IPS-18a (cell line): ENCODE measurements at regions not wholly inside any gene's neighbourhood (a gene's known extent, or its start where the extent isn't known, plus 50 kb on each side); places are given as distances from the start of the nearest gene placed in this dataset.

Experiments
- H3K27ac ChIP-seq: one replicate; pipeline ENCODE4 v1.5.1; 2013; ENCODE audit warnings: low read length
- H3K27me3 ChIP-seq: one replicate; pipeline ENCODE4 v1.6.1; 2013; ENCODE audit warnings: mild to moderate bottlenecking, low read length; ENCODE audit not compliant: control insufficient read depth, insufficient read depth
- H3K36me3 ChIP-seq: one replicate; pipeline ENCODE4 v1.6.1; 2013; ENCODE audit warnings: low read depth, low read length; ENCODE audit not compliant: control insufficient read depth
- H3K4me1 ChIP-seq: one replicate; pipeline ENCODE4 v1.6.1; 2013; ENCODE audit warnings: low read depth, low read length; ENCODE audit not compliant: control insufficient read depth
- H3K4me3 ChIP-seq: one replicate; pipeline ENCODE4 v1.5.1; 2013; ENCODE audit warnings: low read length
- H3K9ac ChIP-seq: one replicate; pipeline ENCODE4 v1.6.1; 2013; ENCODE audit warnings: mild to moderate bottlenecking, low read length, moderate library complexity
- H3K9me3 ChIP-seq: one replicate; pipeline ENCODE4 v1.6.1; 2013; ENCODE audit warnings: low read depth, low read length; ENCODE audit not compliant: control insufficient read depth

DNA sequence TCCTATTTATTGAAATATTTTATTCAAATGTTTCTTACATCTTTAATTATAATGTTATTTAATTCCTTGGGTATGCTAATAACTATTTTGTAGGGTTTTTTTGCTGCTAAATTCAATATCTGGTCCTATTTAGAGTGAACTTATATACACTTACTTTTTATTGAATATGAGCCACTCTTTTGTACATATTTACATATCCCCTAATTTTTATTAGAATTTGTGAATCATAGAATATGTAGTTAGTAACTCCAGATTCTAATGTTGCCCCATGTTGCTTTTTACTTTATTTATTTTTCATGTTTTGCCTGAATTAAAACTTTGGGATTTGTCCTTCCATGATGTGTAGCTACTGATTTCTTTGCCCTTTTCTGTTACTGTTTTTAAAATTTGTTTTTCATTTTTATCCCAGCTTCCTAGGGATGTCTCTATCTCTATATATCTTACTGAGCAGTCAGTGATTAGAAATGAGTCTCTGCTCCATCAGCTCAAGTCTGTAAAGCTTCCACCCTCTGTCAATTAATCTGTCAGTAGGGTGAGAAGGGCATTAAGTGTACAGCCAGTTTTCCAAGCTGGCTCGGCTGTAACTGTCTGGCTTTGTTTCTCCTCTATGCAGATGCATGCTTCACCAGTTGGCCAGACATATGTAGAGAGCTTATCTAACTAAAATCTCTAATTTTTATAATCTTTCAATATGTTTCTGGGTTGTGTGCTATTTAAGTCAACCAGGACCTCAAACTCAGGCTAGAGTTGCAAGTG lies 256.9 kb downstream of the CDH19 start:
- Histone ChIP-seq H3K27me3 (no peaks in the 10 kb centered on the region), H3K4me1 (no peaks in the 10 kb centered on the region), H3K9ac (no peak overlapping the region), H3K9me3 (no peaks in the 10 kb centered on the region), H3K36me3 (no peaks in the 10 kb centered on the region), H3K27ac (no peak overlapping the region), H3K4me3 (no peak overlapping the region)

DNA sequence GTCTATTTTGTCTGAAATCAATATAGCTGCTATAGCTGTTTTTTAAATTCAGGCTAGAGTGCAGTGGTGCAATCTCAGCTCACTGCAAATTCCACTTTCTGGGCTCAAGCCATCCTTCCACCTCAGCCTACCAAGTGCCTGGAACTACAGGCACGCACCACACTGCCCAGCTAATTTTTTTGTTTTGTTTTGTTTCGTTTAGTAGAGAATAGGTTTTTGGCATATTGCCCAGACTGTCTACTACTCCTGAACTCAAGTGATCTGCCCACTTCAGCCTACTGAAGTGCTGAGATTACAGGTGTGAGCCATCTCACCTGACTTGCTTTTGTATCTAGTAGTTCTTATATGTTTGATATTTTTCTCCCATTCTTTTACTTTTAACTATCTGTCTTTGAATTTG lies 259.7 kb downstream of the CDH19 start:
- H3K9ac ChIP-seq: no peak overlapping the region
- no peaks in the 10 kb centered on the region for H3K27me3 ChIP-seq
- no peak overlapping the region for H3K27ac ChIP-seq
- no peaks in the 10 kb centered on the region for H3K9me3 ChIP-seq
- no peaks in the 10 kb centered on the region for H3K36me3 ChIP-seq
- H3K4me3 ChIP-seq: no peak overlapping the region
- H3K4me1 ChIP-seq: no peaks in the 10 kb centered on the region

GRCh38 chr18:66342577-66342976 lies 261.3 kb downstream of the CDH19 start:
- no peaks in the 10 kb centered on the region for H3K4me1 ChIP-seq
- no peak overlapping the region for H3K9ac ChIP-seq
- H3K27ac ChIP-seq: no peak overlapping the region
- no peaks in the 10 kb centered on the region for H3K9me3 ChIP-seq
- H3K36me3 ChIP-seq: no peaks in the 10 kb centered on the region
- no peak overlapping the region for H3K4me3 ChIP-seq
- H3K27me3 ChIP-seq: no peaks in the 10 kb centered on the region

DNA sequence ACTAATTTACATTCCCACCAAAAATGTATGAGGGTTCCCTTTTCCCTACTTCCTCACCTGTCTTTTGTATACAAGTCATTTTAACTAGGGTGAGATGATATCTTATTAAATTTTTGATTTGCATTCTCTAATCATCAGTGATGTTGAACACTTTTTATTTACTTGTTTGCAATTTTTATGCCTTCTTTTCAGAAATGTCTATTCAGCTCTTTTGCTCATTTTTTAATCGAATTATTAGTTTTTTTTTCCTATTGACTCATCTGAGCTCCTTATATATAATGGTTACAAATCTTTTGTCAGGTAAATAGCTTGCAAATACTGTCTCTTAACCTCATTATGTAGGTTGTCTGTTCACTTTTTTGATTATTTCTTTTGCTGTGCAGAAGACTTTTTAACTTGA lies 269.4 kb downstream of the CDH19 start:
- H3K9me3 ChIP-seq: no peaks in the 10 kb centered on the region
- H3K27ac ChIP-seq: no peak overlapping the region
- no peak overlapping the region for H3K9ac ChIP-seq
- no peaks in the 10 kb centered on the region for H3K4me1 ChIP-seq
- H3K36me3 ChIP-seq: no peaks in the 10 kb centered on the region
- no peaks in the 10 kb centered on the region for H3K27me3 ChIP-seq
- H3K4me3 ChIP-seq: no peak overlapping the region

GRCh38 chr18:66329716-66330115 lies 274.2 kb downstream of the CDH19 start:
- Histone ChIP-seq H3K4me1 (peaks cover 11% of the 10 kb centered on the region), H3K36me3 (no peaks in the 10 kb centered on the region), H3K9me3 (no peaks in the 10 kb centered on the region), H3K27ac (no peak overlapping the region), H3K4me3 (no peak overlapping the region), H3K9ac (no peak overlapping the region), H3K27me3 (no peaks in the 10 kb centered on the region)

DNA sequence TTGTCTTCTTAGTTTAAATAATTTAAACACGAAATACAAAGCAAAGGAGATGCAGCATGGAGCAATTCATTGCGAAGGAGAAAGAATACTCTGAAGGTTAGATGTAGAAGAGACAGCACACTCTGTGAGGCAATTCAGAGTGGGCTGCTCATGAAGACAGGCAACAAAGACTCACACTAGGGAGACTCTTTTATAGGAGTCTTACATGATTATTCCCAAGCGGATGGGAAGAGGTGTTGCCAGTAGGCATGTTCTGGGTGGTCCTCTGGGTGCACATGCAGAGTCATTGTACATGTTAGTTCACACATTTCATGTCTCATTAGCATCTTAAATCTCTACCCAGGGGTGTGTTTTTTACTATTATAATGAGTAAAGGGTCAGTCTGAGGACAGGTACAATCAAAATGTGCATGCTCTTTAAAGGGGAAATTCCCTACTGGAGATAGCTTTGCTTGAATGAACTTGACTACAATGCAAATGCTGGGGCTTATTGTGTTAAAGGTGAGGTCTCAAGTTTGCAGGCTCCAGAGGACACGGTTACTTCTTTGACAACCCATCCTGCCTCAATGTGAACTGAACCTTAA lies 275.5 kb downstream of the CDH19 start:
- peaks cover 11% of the 10 kb centered on the region for H3K4me1 ChIP-seq

DNA sequence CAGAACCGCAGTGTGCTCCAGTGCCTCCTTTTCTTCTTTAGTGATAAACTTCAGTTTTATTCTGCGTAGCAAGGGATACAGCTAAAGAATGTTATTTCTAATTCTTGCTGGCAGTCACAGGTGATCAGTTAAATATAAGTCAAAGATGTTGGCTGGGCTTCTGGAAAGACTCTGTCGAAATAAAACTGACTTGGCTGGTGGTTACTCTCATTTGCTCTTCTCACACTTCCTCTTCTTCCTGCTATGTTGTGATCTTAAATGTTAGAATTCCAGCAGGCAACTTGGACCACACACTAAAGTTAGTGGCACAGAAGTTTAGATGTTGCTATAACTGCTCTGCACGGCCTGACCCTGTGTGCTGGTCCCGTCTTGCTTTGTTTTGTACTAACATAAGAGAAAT lies 278.6 kb downstream of the CDH19 start:
- H3K4me3 ChIP-seq: no peak overlapping the region
- no peaks in the 10 kb centered on the region for H3K9me3 ChIP-seq
- H3K9ac ChIP-seq: no peak overlapping the region
- peaks cover 11% of the 10 kb centered on the region for H3K4me1 ChIP-seq
- H3K27me3 ChIP-seq: no peaks in the 10 kb centered on the region
- no peaks in the 10 kb centered on the region for H3K36me3 ChIP-seq
- H3K27ac ChIP-seq: no peak overlapping the region

More for the DNA sequence above, 275.5 kb downstream of the CDH19 start:
- Histone ChIP-seq H3K27ac (no peak overlapping the region), H3K4me3 (no peak overlapping the region), H3K36me3 (no peaks in the 10 kb centered on the region), H3K9me3 (no peaks in the 10 kb centered on the region), H3K9ac (no peak overlapping the region), H3K27me3 (no peaks in the 10 kb centered on the region)

DNA sequence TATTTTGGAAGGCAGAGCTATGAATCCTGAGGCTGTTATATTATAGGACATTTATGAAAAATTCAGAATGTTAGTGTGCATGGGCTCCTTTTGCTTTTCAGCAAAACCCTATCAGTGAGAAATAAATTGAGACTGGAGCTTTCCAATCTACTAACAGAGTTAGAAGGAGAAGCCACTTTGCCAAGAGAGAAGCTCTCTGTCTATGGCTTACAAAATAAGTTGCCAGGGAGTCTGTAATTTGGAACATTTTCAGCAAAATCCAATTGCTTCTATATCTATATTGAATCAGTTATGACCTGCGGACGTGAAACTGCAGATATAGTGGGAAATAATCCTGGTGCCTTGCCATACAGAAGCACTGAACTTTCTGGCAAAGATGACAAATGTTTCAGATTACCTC lies 279.3 kb downstream of the CDH19 start:
- no peaks in the 10 kb centered on the region for H3K36me3 ChIP-seq
- H3K4me3 ChIP-seq: no peak overlapping the region
- H3K27ac ChIP-seq: no peak overlapping the region
- H3K4me1 ChIP-seq: peaks cover 11% of the 10 kb centered on the region
- no peaks in the 10 kb centered on the region for H3K27me3 ChIP-seq
- H3K9ac ChIP-seq: no peak overlapping the region
- no peaks in the 10 kb centered on the region for H3K9me3 ChIP-seq

- H3K9ac ChIP-seq: no peak overlapping the region
- H3K9me3 ChIP-seq: no peaks in the 10 kb centered on the region
- no peaks in the 10 kb centered on the region for H3K27me3 ChIP-seq
- H3K4me1 ChIP-seq: peaks cover 11% of the 10 kb centered on the region
- no peak overlapping the region for H3K27ac ChIP-seq
- no peak overlapping the region for H3K4me3 ChIP-seq
- H3K36me3 ChIP-seq: no peaks in the 10 kb centered on the region
Observed at GRCh38 chr18:66317243-66318090, 286.4 kb downstream of the CDH19 start.

GRCh38 chr18:66316701-66317100 lies 287.2 kb downstream of the CDH19 start:
- H3K36me3 ChIP-seq: no peaks in the 10 kb centered on the region
- H3K4me3 ChIP-seq: no peak overlapping the region
- peaks cover 11% of the 10 kb centered on the region for H3K4me1 ChIP-seq
- no peaks in the 10 kb centered on the region for H3K9me3 ChIP-seq
- no peaks in the 10 kb centered on the region for H3K27me3 ChIP-seq
- H3K9ac ChIP-seq: no peak overlapping the region
- H3K27ac ChIP-seq: no peak overlapping the region

DNA sequence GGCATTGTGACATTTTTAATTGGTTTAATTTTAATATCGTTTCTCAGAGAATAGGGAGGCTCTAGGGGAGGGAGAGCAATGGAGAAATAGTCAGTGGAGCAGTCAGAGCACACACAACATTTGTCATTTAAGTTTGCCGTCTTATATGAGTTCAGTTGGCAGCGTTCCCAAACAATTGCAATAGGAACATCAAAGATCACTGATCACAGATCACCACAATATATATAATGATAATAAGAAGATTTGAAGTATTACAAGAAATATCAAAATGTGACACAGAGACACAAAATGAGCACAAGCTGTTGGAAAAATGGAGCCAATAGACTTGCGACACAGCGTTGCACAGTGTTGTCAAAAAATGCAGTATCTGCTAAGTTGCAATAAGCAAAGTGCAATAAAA lies 303.7 kb downstream of the CDH19 start:
- H3K27me3 ChIP-seq: no peaks in the 10 kb centered on the region
- no peaks in the 10 kb centered on the region for H3K36me3 ChIP-seq
- H3K9ac ChIP-seq: no peak overlapping the region
- no peaks in the 10 kb centered on the region for H3K4me1 ChIP-seq
- no peak overlapping the region for H3K4me3 ChIP-seq
- no peak overlapping the region for H3K27ac ChIP-seq
- H3K9me3 ChIP-seq: no peaks in the 10 kb centered on the region
